NT2/D1 (cell line): ENCODE measurements at regions not wholly inside any gene's neighbourhood (a gene's known extent, or its start where the extent isn't known, plus 50 kb on each side); places are given as distances from the start of the nearest gene placed in this dataset.

Experiments
- SUZ12 ChIP-seq: IDR thresholded peaks from 2 replicates; pipeline ENCODE4 v1.6.1; 2011; ENCODE audit not compliant: insufficient read length, insufficient read depth; ENCODE audit errors: extremely low read depth
- YY1 ChIP-seq: IDR thresholded peaks from 2 replicates; pipeline ENCODE4 v1.6.1; 2011; ENCODE audit not compliant: insufficient read length, insufficient read depth

GRCh38 chr22:44379817-44380755, 67.3 kb upstream of the SHISAL1 start:
- TF ChIP-seq YY1 (no peak), SUZ12 (no peak)
